WTC11 (cell line): ENCODE measurements at regions not wholly inside any gene's neighbourhood (a gene's known extent, or its start where the extent isn't known, plus 50 kb on each side); places are given as distances from the start of the nearest gene placed in this dataset.

ENCODE experiments used
- ATAC-seq: fragments of 200-7000 bp; cut with Tn5 transposase; 2 replicates; pipeline ENCODE4 v1.10.0; 2021; ENCODE audit warnings: mild to moderate bottlenecking, moderate library complexity
- CTCF ChIA-PET: fragments of 300-600 bp; sonication (Branson Sonifier 250); formaldehyde crosslinking; loops from one replicate; lab custom pipeline; 2021; ENCODE audit warnings: antibody characterized with exemption; lab: Charles Lee
- POLR2A ChIA-PET: fragments of 350-600 bp; sonication (Branson Sonifier 250); formaldehyde crosslinking; loops from one replicate; lab custom pipeline; 2021; ENCODE audit warnings: antibody characterized with exemption; lab: Charles Lee
- DNase-seq: peaks from one replicate; pipeline ENCODE4 v3.0.0; 2021; ENCODE audit warnings: low spot score
- H3K27ac Mint-ChIP-seq: 2 replicates; pipeline ENCODE4 v1.8.0; 2021; ENCODE audit warnings: mixed read lengths
- H3K27me3 Mint-ChIP-seq: 2 replicates; pipeline ENCODE4 v1.8.0; 2021; ENCODE audit warnings: low read depth, mild to moderate bottlenecking, moderate library complexity, mixed read lengths
- H3K36me3 Mint-ChIP-seq: 2 replicates; pipeline ENCODE4 v1.8.0; 2021; ENCODE audit warnings: mixed read lengths
- H3K4me1 Mint-ChIP-seq: 2 replicates; pipeline ENCODE4 v1.8.0; 2022; ENCODE audit warnings: mixed read lengths
- H3K4me3 Mint-ChIP-seq: 2 replicates; pipeline ENCODE4 v1.8.0; 2021; ENCODE audit warnings: mild to moderate bottlenecking, moderate library complexity, mixed read lengths
- H3K9me3 Mint-ChIP-seq: 2 replicates; pipeline ENCODE4 v1.8.0; 2021; ENCODE audit warnings: mixed read lengths
- CREM ChIP-seq: sonication (generic); formaldehyde crosslinking; IDR thresholded peaks from 2 replicates; pipeline ENCODE4 v1.8.1; 2022; ENCODE audit warnings: mild to moderate bottlenecking, missing genetic modification reagents, moderate library complexity
- ESRRA ChIP-seq: sonication (generic); formaldehyde crosslinking; IDR thresholded peaks from 2 replicates; pipeline ENCODE4 v1.8.1; 2022; ENCODE audit warnings: mild to moderate bottlenecking, missing genetic modification reagents, borderline replicate concordance
- FOXP1 ChIP-seq: sonication (generic); formaldehyde crosslinking; IDR thresholded peaks from 2 replicates; pipeline ENCODE4 v1.8.0; 2022; ENCODE audit warnings: missing genetic modification reagents, mild to moderate bottlenecking, moderate library complexity, borderline replicate concordance
- GABPB1 ChIP-seq: sonication (generic); formaldehyde crosslinking; IDR thresholded peaks from 2 replicates; pipeline ENCODE4 v1.8.1; 2023; ENCODE audit warnings: mild to moderate bottlenecking, missing genetic modification reagents
- GTF2I ChIP-seq: fragments of 250-450 bp; sonication (Bioruptor Pico); conservative IDR thresholded peaks from 2 replicates; pipeline ENCODE4 v1.4.0; 2021; ENCODE audit warnings: mild to moderate bottlenecking
- MYBL2 ChIP-seq: sonication (generic); formaldehyde crosslinking; IDR thresholded peaks from 2 replicates; pipeline ENCODE4 v1.8.1; 2023; ENCODE audit warnings: mild to moderate bottlenecking, moderate library complexity, missing genetic modification reagents
- NR1H2 ChIP-seq: sonication (generic); formaldehyde crosslinking; IDR thresholded peaks from 2 replicates; pipeline ENCODE4 v1.9.0; 2021; ENCODE audit warnings: mild to moderate bottlenecking, moderate library complexity, missing genetic modification reagents
- SMAD3 ChIP-seq: sonication (generic); formaldehyde crosslinking; IDR thresholded peaks from 2 replicates; pipeline ENCODE4 v1.8.0; 2022; ENCODE audit warnings: missing genetic modification reagents, mild to moderate bottlenecking, borderline replicate concordance
- SMAD4 ChIP-seq: sonication (generic); formaldehyde crosslinking; IDR thresholded peaks from 2 replicates; pipeline ENCODE4 v1.8.0; 2022; ENCODE audit warnings: mild to moderate bottlenecking, missing genetic modification reagents
- SP1 ChIP-seq: sonication (generic); formaldehyde crosslinking; conservative IDR thresholded peaks from 2 replicates; pipeline ENCODE4 v1.8.1; 2022; ENCODE audit warnings: missing genetic modification reagents
- TEAD1 ChIP-seq: sonication (generic); formaldehyde crosslinking; IDR thresholded peaks from 2 replicates; pipeline ENCODE4 v1.8.0; 2022; ENCODE audit warnings: mild to moderate bottlenecking, missing genetic modification reagents
- TP53 ChIP-seq: sonication (generic); formaldehyde crosslinking; IDR thresholded peaks from 2 replicates; pipeline ENCODE4 v1.8.1; 2023; ENCODE audit warnings: mild to moderate bottlenecking, missing genetic modification reagents
- ZBTB21 ChIP-seq: sonication (generic); formaldehyde crosslinking; IDR thresholded peaks from 2 replicates; pipeline ENCODE4 v1.8.1; 2023; ENCODE audit warnings: mild to moderate bottlenecking, missing genetic modification reagents, borderline replicate concordance
- ZNF263 ChIP-seq: sonication (generic); formaldehyde crosslinking; IDR thresholded peaks from 2 replicates; pipeline ENCODE4 v1.8.1; 2022; ENCODE audit warnings: low read depth, mild to moderate bottlenecking, moderate library complexity, missing genetic modification reagents
- ZNF317 ChIP-seq: sonication (generic); formaldehyde crosslinking; IDR thresholded peaks from 2 replicates; pipeline ENCODE4 v1.8.1; 2023; ENCODE audit warnings: low read depth, mild to moderate bottlenecking, moderate library complexity, missing genetic modification reagents, borderline replicate concordance
- ZNF416 ChIP-seq: fragments of 250-450 bp; sonication (Bioruptor Pico); IDR thresholded peaks from 2 replicates; pipeline ENCODE4 v1.9.0; 2021; ENCODE audit warnings: mild to moderate bottlenecking, inconsistent platforms
- ZNF423 ChIP-seq: fragments of 250-450 bp; sonication (Bioruptor Pico); IDR thresholded peaks from 2 replicates; pipeline ENCODE4 v2.1.2; 2022; ENCODE audit warnings: mild to moderate bottlenecking, moderate library complexity
- TF ChIP-seq, protein P1 (sequence below): fragments of 250-450 bp; sonication (Bioruptor Pico); IDR thresholded peaks from 2 replicates; pipeline ENCODE4 v2.1.2; 2022; ENCODE audit warnings: mild to moderate bottlenecking, moderate library complexity
- TF ChIP-seq, protein P2 (sequence below): sonication (generic); formaldehyde crosslinking; IDR thresholded peaks from 2 replicates; pipeline ENCODE4 v1.8.1; 2023; ENCODE audit warnings: mild to moderate bottlenecking, missing genetic modification reagents
- TF ChIP-seq, protein P3 (sequence below): sonication (generic); formaldehyde crosslinking; IDR thresholded peaks from 2 replicates; pipeline ENCODE4 v1.8.0; 2023; ENCODE audit warnings: mild to moderate bottlenecking, missing genetic modification reagents
- TF ChIP-seq, protein P4 (sequence below): sonication (generic); formaldehyde crosslinking; IDR thresholded peaks from 2 replicates; pipeline ENCODE4 v1.8.0; 2022; ENCODE audit warnings: mild to moderate bottlenecking, missing genetic modification reagents
- TF ChIP-seq, protein P5 (sequence below): sonication (generic); formaldehyde crosslinking; IDR thresholded peaks from 2 replicates; pipeline ENCODE4 v1.8.1; 2023; ENCODE audit warnings: mild to moderate bottlenecking, moderate library complexity, missing genetic modification reagents
- TF ChIP-seq, protein P6 (sequence below): fragments of 250-450 bp; sonication (Bioruptor Pico); IDR thresholded peaks from 2 replicates; pipeline ENCODE4 v1.9.0; 2021; ENCODE audit warnings: mild to moderate bottlenecking

DNA sequence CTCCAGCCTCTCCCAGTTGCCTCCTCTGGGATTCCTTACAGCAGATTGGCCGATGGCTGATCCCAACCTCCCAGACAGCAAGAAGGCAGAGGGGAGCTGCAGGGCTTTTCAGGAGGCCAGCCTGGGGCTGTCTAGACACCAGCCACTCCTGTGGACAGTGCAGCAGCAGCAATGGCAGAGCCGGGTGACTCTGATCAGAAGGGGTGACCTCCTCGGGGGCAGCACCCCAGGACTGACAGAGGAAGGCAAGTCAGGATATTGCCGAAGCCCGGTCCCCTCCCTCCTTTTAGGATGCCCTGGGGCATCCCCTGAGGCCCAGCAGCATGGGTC, 84.5 kb downstream of the INHBB start:
- POLR2A ChIA-PET: interaction anchor here (0.6 kb wide), 1 partner anchor 36 kb away, joined by 3 read pairs; no protein-coding TSS in a partner anchor
- TF ChIP-seq SMAD3 (no peak), GTF2I (CRISPR knock-in tag) (no peak), GABPB1 (CRISPR knock-in tag) (no peak), ZBTB21 (CRISPR knock-in tag) (no peak), ZNF317 (CRISPR knock-in tag) (no peak), MYBL2 (CRISPR knock-in tag) (no peak), FOXP1 (no peak), TEAD1 (CRISPR knock-in tag) (no peak), TP53 (CRISPR knock-in tag) (no peak), ZNF263 (CRISPR knock-in tag) (no peak), SP1 (CRISPR knock-in tag) (no peak), SMAD4 (CRISPR knock-in tag) (no peak), NR1H2 (no peak), ZNF423 (CRISPR knock-in tag) (no peak)
- TF ChIP-seq, protein P1, sequence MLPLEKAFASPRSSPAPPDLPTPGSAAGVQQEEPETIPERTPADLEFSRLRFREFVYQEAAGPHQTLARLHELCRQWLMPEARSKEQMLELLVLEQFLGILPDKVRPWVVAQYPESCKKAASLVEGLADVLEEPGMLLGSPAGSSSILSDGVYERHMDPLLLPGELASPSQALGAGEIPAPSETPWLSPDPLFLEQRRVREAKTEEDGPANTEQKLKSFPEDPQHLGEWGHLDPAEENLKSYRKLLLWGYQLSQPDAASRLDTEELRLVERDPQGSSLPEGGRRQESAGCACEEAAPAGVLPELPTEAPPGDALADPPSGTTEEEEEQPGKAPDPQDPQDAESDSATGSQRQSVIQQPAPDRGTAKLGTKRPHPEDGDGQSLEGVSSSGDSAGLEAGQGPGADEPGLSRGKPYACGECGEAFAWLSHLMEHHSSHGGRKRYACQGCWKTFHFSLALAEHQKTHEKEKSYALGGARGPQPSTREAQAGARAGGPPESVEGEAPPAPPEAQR (CRISPR knock-in tag): no peak
- TF ChIP-seq, protein P2, sequence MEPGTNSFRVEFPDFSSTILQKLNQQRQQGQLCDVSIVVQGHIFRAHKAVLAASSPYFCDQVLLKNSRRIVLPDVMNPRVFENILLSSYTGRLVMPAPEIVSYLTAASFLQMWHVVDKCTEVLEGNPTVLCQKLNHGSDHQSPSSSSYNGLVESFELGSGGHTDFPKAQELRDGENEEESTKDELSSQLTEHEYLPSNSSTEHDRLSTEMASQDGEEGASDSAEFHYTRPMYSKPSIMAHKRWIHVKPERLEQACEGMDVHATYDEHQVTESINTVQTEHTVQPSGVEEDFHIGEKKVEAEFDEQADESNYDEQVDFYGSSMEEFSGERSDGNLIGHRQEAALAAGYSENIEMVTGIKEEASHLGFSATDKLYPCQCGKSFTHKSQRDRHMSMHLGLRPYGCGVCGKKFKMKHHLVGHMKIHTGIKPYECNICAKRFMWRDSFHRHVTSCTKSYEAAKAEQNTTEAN (CRISPR knock-in tag): no peak
- TF ChIP-seq, protein P3, sequence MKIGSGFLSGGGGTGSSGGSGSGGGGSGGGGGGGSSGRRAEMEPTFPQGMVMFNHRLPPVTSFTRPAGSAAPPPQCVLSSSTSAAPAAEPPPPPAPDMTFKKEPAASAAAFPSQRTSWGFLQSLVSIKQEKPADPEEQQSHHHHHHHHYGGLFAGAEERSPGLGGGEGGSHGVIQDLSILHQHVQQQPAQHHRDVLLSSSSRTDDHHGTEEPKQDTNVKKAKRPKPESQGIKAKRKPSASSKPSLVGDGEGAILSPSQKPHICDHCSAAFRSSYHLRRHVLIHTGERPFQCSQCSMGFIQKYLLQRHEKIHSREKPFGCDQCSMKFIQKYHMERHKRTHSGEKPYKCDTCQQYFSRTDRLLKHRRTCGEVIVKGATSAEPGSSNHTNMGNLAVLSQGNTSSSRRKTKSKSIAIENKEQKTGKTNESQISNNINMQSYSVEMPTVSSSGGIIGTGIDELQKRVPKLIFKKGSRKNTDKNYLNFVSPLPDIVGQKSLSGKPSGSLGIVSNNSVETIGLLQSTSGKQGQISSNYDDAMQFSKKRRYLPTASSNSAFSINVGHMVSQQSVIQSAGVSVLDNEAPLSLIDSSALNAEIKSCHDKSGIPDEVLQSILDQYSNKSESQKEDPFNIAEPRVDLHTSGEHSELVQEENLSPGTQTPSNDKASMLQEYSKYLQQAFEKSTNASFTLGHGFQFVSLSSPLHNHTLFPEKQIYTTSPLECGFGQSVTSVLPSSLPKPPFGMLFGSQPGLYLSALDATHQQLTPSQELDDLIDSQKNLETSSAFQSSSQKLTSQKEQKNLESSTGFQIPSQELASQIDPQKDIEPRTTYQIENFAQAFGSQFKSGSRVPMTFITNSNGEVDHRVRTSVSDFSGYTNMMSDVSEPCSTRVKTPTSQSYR (CRISPR knock-in tag): no peak
- TF ChIP-seq, protein P4, sequence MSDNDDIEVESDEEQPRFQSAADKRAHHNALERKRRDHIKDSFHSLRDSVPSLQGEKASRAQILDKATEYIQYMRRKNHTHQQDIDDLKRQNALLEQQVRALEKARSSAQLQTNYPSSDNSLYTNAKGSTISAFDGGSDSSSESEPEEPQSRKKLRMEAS (CRISPR knock-in tag): no peak
- TF ChIP-seq, protein P5, sequence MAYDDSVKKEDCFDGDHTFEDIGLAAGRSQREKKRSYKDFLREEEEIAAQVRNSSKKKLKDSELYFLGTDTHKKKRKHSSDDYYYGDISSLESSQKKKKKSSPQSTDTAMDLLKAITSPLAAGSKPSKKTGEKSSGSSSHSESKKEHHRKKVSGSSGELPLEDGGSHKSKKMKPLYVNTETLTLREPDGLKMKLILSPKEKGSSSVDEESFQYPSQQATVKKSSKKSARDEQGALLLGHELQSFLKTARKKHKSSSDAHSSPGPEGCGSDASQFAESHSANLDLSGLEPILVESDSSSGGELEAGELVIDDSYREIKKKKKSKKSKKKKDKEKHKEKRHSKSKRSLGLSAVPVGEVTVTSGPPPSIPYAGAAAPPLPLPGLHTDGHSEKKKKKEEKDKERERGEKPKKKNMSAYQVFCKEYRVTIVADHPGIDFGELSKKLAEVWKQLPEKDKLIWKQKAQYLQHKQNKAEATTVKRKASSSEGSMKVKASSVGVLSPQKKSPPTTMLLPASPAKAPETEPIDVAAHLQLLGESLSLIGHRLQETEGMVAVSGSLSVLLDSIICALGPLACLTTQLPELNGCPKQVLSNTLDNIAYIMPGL: no peak
- TF ChIP-seq, all 79 proteins: peak for 0
- Mint-ChIP-seq H3K27ac (no peak overlapping the region), H3K9me3 (no peaks in the 10 kb centered on the region), H3K4me1 (peaks cover 41% of the 10 kb centered on the region), H3K36me3 (no peaks in the 10 kb centered on the region), H3K4me3 (no peak overlapping the region), H3K27me3 (peaks cover 34% of the 10 kb centered on the region)
- DNase-seq (no peak), ATAC-seq (peak; percentile 12)
- CTCF ChIA-PET: interaction anchor here (1.0 to 1.4 kb wide), 2 partner anchors 117 to 123 kb away, joined by 3 to 4 read pairs; no protein-coding TSS in a partner anchor

DNA sequence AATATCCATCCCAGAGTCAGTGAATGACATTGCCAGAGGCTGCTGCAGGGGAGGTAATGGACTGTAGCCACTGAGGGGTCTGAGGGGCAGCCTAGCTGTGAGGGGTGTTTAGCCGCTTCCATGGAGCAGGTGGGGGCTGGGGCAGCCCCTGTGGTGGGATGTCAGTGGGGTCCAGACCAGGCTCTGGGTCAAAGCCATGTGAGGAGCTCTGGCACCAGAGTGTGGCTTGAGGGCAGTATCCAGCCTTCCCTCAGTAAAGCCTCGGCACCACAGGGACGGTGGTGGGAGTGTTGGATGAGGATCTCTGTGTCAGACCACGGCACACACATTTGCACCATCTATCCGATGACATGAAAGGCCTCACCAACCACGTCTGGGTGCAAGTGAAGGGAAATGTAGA, 85.0 kb downstream of the INHBB start:
- peaks cover 38% of the 10 kb centered on the region for H3K27me3 Mint-ChIP-seq
- CTCF ChIA-PET: interaction anchor here (1.4 kb wide), 1 partner anchor 118 kb away, joined by 3 read pairs; no protein-coding TSS in a partner anchor
- no peaks in the 10 kb centered on the region for H3K36me3 Mint-ChIP-seq
- DNase-seq: no peak
- ATAC-seq: no peak
- TF ChIP-seq CREM (CRISPR knock-in tag): no peak
- no peak for TF ChIP-seq ESRRA
- TF ChIP-seq, protein P6, sequence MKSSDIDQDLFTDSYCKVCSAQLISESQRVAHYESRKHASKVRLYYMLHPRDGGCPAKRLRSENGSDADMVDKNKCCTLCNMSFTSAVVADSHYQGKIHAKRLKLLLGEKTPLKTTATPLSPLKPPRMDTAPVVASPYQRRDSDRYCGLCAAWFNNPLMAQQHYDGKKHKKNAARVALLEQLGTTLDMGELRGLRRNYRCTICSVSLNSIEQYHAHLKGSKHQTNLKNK (CRISPR knock-in tag): no peak
- TF ChIP-seq ZNF416 (CRISPR knock-in tag): no peak
- TF ChIP-seq, all 79 proteins: peak for 0
- no peaks in the 10 kb centered on the region for H3K9me3 Mint-ChIP-seq
- 0 out of 2 replicates have a peak overlapping the region, but pooled peaks have one; percentile 60 for H3K27ac Mint-ChIP-seq
- no peak overlapping the region for H3K4me3 Mint-ChIP-seq
- H3K4me1 Mint-ChIP-seq: peaks cover 41% of the 10 kb centered on the region
- POLR2A ChIA-PET: no interaction called here
